ENCODE measurements at regions not wholly inside any gene's neighbourhood (a gene's known extent, or its start where the extent isn't known, plus 50 kb on each side); places are given as distances from the start of the nearest gene placed in this dataset.

DNA sequence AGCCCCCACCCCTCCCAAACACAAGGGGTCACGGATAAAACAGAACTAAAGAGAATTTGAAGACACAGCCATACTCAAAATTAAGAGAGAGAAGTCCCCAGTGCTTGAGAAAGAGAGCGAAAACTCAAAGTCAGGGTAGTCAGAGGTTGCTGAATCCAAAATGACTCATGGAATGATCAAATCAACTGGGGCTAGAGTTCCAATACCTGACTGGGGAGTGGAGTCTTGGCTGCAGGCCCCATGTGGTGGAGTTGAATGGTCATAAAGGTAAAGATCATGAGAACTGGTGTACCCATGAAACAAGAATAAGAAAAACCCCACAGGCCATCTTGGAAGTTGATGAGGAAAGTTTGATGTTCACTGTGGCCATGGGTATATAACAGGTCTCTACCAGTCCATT, 84.5 kb upstream of the LRRN2 start:
- no peak for TF ChIP-seq EP300 (IDR thresholded peaks at IDR 0.05; ENCODE audit: borderline replicate concordance)
- no peak for TF ChIP-seq TCF12 (IDR thresholded peaks at IDR 0.05; ENCODE audit: low read depth)
- TF ChIP-seq USF1 (IDR thresholded peaks at IDR 0.05), result no peak
- no peak for TF ChIP-seq TAF1 (IDR thresholded peaks at IDR 0.05; ENCODE audit: low read depth)
- no peak for TF ChIP-seq ZBTB7A (IDR thresholded peaks at IDR 0.05; ENCODE audit: low read depth)
- no peak for TF ChIP-seq RAD21 (IDR thresholded peaks at IDR 0.05; ENCODE audit: low read depth)
- no peak for TF ChIP-seq YY1 (IDR thresholded peaks at IDR 0.05; ENCODE audit: low read depth)
- no peak for TF ChIP-seq FOXM1 (IDR thresholded peaks at IDR 0.05; ENCODE audit: borderline replicate concordance, low read depth)

Data from Ishikawa (cell line).